ENCODE measurements at regions not wholly inside any gene's neighbourhood (a gene's known extent, or its start where the extent isn't known, plus 50 kb on each side); places are given as distances from the start of the nearest gene placed in this dataset.
A peak's percentile ranks its signal among the peaks of the same experiment; 100 is the strongest.

DNA sequence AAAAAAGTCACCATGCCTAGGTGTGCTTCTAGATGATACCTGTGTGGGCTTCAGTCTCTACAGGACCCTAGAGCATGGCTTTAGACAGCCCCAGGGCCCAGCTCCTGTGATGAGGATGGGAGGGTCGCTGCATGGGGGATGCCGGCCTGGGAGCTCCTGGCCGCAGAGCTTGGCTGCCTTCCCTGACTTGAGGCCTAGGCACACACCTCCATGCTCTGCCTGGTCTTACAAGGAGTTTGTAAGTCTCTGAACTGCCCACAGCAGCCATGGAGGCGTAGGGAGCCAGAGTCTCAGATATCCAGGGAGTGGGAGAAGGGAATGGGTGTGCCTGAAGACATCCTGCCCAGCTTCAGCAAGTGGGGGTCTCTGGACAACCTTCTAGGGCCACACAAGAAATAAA lies 149.5 kb upstream of the MYL2 start:
- no peaks in the 10 kb centered on the region for H3K36me3 Mint-ChIP-seq
- H3K27ac Mint-ChIP-seq: no peak overlapping the region
- no peaks in the 10 kb centered on the region for H3K9me3 Mint-ChIP-seq (ENCODE audit: low read depth)
- no peaks in the 10 kb centered on the region for H3K27me3 Mint-ChIP-seq
- H3K4me3 Mint-ChIP-seq: no peak overlapping the region
- H3K4me1 Mint-ChIP-seq (ENCODE audit: low read depth): peaks cover 30% of the 10 kb centered on the region

DNA sequence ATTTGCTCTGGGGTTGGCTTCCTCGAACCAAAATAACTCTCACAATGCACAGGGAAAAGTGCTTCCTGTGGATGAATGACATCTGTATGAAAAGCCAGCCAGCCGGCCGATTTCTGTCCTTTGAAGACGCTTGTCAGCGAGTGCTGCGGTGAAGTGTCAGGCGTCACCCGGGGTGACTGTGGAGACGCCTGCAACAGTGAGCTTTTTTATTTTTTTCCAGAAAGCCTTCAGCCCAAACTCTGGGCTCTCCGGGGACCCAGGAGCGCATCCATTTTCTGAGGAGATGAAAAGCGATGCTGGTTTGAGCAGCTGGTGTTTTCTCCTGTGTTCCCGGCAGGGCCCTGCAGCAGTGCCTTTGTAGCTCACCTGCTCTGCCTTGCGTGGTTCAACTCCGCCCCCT lies 147.9 kb upstream of the MYL2 start:
- no peaks in the 10 kb centered on the region for H3K27me3 Mint-ChIP-seq
- H3K27ac Mint-ChIP-seq: peak overlapping the region; percentile 47
- H3K36me3 Mint-ChIP-seq: no peaks in the 10 kb centered on the region
- no peaks in the 10 kb centered on the region for H3K9me3 Mint-ChIP-seq (ENCODE audit: low read depth)
- peaks cover 17% of the 10 kb centered on the region for H3K4me1 Mint-ChIP-seq (ENCODE audit: low read depth)
- peak overlapping the region; percentile 69 for H3K4me3 Mint-ChIP-seq

DNA sequence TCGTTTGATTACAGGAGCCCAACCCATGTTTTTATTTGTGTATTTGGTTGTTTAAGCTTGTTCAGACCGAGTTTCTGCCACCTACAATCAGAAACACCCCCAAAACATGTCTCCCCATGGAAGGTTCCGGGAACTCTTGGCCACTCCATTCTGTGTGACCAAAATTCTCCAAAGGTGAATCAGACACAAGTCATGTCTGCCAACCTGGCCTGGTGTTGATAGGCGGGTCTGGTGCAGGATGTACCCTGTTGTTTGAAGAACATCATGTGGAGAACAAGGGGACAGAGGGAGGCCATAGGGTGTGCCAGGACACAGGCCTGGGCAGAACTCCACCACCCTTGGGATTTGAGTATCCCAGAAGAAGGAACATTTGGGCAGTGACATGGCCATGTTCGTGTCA lies 147.1 kb upstream of the MYL2 start:
- no peaks in the 10 kb centered on the region for H3K9me3 Mint-ChIP-seq (ENCODE audit: low read depth)
- peaks cover 9% of the 10 kb centered on the region for H3K4me1 Mint-ChIP-seq (ENCODE audit: low read depth)
- H3K36me3 Mint-ChIP-seq: no peaks in the 10 kb centered on the region
- peak overlapping the region; percentile 8 for H3K4me3 Mint-ChIP-seq
- H3K27me3 Mint-ChIP-seq: no peaks in the 10 kb centered on the region
- no peak overlapping the region for H3K27ac Mint-ChIP-seq

DNA sequence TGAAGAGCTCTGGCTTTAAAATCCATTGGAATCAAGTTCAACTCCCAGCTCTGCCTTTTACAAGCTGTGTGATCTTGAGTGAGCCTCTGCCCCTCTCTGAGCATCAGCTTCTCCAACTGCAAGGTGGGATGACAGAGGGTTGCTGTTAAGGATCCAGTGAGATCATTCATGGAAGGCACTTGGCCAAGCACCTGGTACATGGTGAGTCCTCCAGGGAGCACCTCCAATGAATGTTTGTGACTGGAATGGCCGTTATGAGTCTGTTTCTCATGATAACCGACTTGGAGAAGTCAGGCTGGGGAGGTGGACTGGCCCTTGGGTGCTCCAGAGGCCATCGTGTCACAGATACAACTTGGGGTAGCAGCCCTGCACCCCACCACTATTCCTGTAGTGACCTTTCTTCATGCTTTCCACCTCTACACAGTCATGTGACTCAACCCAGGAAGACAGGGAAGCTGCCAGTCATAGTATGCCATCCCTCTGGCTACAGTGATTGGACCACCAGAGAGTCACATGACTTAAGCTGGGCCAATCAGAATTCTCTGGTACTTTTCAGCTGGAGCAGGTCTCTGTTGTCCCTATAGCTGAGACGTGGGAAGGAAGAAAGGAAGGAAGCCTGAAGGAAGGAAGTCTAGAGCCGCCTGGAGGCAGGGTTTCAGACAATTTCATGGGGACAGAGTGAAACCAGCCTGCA lies 146.5 kb upstream of the MYL2 start:
- no peak overlapping the region for H3K4me3 Mint-ChIP-seq
- H3K36me3 Mint-ChIP-seq: no peaks in the 10 kb centered on the region
- no peak overlapping the region for H3K27ac Mint-ChIP-seq
- H3K27me3 Mint-ChIP-seq: no peaks in the 10 kb centered on the region
- no peaks in the 10 kb centered on the region for H3K9me3 Mint-ChIP-seq (ENCODE audit: low read depth)
- peaks cover 9% of the 10 kb centered on the region for H3K4me1 Mint-ChIP-seq (ENCODE audit: low read depth)

DNA sequence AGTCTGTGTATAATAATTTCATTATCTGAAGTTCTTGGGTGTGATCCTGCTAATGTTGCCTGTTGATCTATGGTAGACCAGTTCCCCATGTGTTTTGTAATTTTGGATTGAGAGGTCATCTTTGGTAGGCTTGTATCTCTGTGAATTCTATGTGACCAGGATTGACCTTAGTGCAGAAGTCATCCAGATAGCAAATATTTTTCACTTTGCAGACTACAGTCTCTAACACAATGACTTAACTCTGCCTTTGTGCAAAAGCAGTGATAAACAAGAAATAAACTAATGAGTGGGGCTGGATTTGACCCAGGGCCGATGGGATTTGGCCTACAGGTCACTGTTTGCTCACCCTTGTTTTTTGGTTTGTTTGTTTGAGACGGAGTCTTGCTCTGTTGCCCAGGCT lies 144.6 kb upstream of the MYL2 start:
- no peaks in the 10 kb centered on the region for H3K27me3 Mint-ChIP-seq
- no peak overlapping the region for H3K27ac Mint-ChIP-seq
- no peaks in the 10 kb centered on the region for H3K36me3 Mint-ChIP-seq
- no peaks in the 10 kb centered on the region for H3K9me3 Mint-ChIP-seq (ENCODE audit: low read depth)
- H3K4me3 Mint-ChIP-seq: no peak overlapping the region
- H3K4me1 Mint-ChIP-seq (ENCODE audit: low read depth): peaks cover 9% of the 10 kb centered on the region

DNA sequence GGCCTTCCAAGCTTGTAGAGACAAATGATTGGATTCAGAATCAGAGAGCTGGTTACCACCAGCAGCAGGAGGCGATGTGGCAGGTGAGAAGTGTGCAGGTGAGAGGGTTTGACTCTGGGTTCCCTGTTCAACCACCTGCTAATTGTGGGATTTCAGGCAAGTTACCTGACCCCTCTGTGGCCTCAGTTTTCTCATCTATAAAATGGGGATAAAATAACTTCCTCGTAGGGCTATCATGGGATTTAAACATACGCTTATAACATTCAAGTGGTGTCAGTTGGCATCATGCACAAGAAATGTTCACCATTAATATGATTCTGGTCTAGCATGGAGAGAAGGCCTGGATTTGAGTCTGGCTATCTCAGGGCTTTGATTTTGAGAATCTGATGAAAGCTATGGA lies 143.8 kb upstream of the MYL2 start:
- peaks cover 9% of the 10 kb centered on the region for H3K4me1 Mint-ChIP-seq (ENCODE audit: low read depth)
- no peak overlapping the region for H3K27ac Mint-ChIP-seq
- no peaks in the 10 kb centered on the region for H3K9me3 Mint-ChIP-seq (ENCODE audit: low read depth)
- H3K27me3 Mint-ChIP-seq: no peaks in the 10 kb centered on the region
- no peak overlapping the region for H3K4me3 Mint-ChIP-seq
- no peaks in the 10 kb centered on the region for H3K36me3 Mint-ChIP-seq

DNA sequence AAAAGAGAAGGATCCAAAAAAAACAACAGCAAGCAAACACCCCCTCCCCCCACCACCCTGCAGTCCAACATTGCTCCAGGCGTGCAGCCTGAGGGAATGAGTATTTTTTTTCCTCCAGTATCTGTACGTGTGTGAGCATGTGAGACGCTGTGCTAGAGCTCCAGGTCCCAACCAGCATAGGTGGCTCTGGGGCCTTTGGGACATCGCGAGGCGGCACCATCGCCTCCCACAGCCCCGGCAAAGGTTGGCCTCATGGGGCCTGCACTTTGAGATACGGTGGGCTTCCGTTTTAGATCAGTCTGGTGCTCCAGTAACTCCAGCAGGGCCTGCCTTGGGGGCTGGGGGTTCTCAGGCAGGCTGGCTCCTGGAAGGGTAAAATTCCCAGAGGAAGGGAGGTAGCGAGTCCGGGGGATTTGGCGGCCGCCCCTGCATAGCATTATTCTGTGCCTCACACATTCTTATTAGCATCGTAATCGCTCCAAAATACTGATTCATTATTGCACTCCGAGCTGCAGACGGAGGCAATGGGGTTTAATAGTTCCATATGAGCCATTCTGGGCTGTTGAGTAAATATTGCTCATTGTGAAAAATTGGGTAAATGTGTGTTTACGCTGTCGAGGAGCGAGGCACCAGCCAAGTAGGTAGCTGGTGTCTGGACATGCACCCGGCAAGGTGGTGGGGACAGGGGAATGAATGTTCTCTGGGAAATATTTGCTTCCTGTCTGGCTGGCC lies 143.1 kb upstream of the MYL2 start:
- no peaks in the 10 kb centered on the region for H3K27me3 Mint-ChIP-seq
- peaks cover 12% of the 10 kb centered on the region for H3K4me1 Mint-ChIP-seq (ENCODE audit: low read depth)
- H3K9me3 Mint-ChIP-seq (ENCODE audit: low read depth): no peaks in the 10 kb centered on the region
- H3K4me3 Mint-ChIP-seq: no peak overlapping the region
- no peaks in the 10 kb centered on the region for H3K36me3 Mint-ChIP-seq
- no peak overlapping the region for H3K27ac Mint-ChIP-seq

DNA sequence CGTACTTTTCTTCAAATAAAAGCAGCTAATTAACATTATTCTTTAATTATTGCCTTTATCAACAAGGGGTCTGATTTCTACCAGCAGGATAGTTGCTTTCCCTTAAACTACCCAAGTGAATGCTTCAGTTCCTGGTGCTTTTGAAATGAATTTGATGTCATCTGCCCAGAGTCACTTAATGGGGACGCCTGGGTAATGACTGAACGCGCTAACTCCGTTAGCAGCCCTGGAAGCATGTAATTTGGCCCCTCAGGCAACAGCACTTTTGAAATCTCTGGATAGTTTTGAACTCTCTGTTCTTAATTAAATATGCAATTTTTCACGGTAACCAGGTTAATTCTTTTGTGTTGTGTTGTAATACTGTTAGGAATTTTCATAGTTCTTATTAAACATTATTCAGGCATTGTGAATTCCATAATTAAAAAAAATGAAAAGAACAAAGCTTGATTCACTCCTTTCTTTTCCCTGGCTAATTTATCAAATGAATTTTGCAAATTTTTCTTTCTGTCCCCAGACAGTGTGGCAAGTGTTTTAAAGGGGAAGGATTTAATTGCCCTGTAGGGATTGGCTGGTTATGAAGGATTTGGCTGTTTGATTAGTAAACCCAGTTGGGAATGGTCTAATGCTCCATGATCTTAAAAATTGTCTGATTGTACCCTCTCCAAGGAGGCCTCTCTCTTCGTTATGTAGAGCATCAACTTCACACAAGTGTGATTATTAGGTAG lies 137.5 kb upstream of the MYL2 start:
- Mint-ChIP-seq H3K36me3 (peaks cover 7% of the 10 kb centered on the region), H3K4me3 (no peak overlapping the region), H3K9me3 (ENCODE audit: low read depth) (peaks cover 8% of the 10 kb centered on the region)

DNA sequence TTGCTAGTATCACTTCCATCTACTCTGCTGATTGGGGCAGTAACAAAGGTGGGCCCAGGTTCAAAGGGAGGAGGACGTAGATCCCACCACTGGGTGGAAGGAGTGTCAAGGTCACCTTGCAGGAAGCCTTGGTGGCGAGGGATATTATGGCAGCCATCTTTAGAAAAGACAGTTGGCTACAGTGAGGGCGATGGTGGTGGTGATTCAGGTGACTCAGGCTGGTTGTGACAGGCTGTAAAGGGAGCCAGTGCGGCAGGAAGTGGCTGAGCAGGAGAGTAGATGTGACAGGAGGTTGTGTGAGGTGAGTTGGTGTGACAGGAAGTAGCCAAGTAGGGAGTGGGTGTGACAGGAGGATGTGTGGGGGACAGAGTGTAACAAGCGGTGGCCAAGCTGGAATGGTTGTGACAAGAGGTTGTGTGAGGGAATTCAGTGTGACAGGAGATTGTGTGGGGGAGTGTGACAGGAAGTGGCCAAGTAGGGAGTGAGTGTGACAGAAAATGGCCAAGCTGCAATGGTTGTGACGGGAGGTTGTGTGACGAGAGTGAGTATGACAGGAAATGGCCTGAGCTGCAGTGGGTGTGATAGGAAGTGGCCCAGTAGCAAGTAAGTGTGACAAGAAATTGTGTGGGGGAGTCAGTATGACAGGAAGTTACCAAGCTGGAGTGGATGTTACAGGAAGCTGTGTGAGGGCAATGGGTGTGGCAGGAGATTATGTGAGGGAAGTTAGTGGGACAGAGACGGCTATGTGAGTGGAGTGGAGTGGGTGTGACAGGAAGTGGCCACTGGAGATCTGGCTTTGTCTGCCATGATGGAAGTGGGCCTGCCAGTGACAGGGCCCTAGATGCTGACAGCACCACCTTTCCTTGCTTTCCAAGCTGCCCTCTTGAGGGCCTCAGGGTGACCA lies 136.5 kb upstream of the MYL2 start:
- Mint-ChIP-seq H3K4me3 (peak overlapping the region; percentile 44), H3K27me3 (no peaks in the 10 kb centered on the region), H3K4me1 (ENCODE audit: low read depth) (peaks cover 31% of the 10 kb centered on the region), H3K36me3 (peaks cover 7% of the 10 kb centered on the region), H3K27ac (peak overlapping the region; percentile 97), H3K9me3 (ENCODE audit: low read depth) (peaks cover 8% of the 10 kb centered on the region)

More for the DNA sequence above, 137.5 kb upstream of the MYL2 start:
- no peaks in the 10 kb centered on the region for H3K27me3 Mint-ChIP-seq
- H3K4me1 Mint-ChIP-seq (ENCODE audit: low read depth): peaks cover 31% of the 10 kb centered on the region
- peak overlapping the region; percentile 97 for H3K27ac Mint-ChIP-seq

DNA sequence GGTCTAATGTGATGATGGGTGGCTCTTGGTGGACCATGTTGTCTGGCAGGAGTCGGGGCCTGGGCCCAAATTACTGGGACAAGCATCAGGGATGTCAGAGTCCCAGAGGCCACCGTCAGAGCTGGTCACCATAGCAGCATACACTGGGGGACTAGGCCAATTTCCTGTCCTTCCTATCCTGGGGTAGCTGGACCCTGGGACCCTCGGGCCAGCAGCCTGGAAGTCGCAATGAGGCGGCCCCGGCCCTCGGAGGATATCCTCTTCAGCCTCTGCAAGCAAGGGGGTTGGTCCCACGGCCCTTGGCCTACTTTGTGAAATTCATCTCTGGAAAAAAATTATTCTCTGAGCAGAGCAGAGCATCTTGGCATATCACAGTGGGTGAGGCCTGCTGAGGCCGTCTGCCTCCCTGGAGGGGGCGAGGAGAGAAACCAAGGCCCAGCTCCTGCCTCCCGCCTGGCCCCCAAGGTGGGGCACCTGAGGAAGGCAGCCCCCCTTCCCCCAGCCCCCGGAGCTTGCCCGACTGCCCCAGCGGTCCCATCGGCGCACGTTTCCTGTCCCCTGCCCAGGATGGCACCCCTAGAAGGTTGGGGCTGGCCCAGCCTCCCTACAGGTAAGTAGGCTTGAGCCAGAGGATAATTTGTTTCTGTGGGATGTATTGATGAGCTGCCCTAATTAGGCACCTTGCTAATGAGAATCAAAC lies 135.0 kb upstream of the MYL2 start:
- Mint-ChIP-seq H3K36me3 (peaks cover 7% of the 10 kb centered on the region), H3K27ac (peak overlapping the region; percentile 97), H3K4me3 (no peak overlapping the region), H3K4me1 (ENCODE audit: low read depth) (peaks cover 31% of the 10 kb centered on the region), H3K9me3 (ENCODE audit: low read depth) (peaks cover 8% of the 10 kb centered on the region), H3K27me3 (no peaks in the 10 kb centered on the region)

DNA sequence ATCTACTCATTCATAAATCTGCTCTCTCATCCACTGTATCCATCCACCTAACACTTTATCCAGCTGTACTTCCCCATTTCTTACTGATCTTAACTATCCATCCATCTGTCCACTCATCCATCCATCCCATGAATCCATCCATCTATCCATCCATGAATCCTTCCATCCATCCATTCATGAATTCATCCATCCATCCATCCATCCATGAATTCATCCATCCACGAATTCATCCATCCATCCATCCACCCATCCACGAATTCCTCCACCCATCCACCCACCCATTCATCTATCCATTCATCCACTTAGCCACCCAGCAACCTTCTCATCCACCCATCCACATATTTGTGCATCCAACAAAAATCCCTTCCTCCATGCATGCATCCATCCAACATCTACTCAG lies 128.6 kb upstream of the MYL2 start:
- Mint-ChIP-seq H3K27me3 (no peaks in the 10 kb centered on the region), H3K4me1 (ENCODE audit: low read depth) (no peaks in the 10 kb centered on the region), H3K36me3 (peaks cover 2% of the 10 kb centered on the region), H3K27ac (no peak overlapping the region), H3K9me3 (ENCODE audit: low read depth) (no peaks in the 10 kb centered on the region), H3K4me3 (no peak overlapping the region)

DNA sequence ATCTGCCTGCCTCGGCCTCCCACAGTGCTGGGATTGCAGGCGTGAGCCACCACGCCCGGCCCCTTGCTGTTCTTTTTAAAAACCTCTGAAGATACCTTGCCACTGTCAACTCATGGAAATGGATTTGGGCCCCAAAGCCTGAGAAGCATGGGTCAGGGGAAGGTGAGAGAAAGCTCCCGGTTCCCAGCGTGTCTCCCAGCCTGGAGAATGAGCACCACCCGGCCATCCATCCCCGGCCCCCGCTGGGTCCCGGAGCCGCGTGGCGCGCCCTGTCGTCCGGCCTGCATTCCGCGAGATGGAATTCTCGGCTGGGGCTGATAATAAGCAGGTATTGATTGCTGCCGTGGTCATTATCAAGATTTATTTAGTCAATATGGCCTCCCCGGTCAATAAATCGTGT lies 126.5 kb upstream of the MYL2 start:
- Mint-ChIP-seq H3K4me3 (no peak overlapping the region), H3K27ac (no peak overlapping the region), H3K4me1 (ENCODE audit: low read depth) (no peaks in the 10 kb centered on the region), H3K9me3 (ENCODE audit: low read depth) (no peaks in the 10 kb centered on the region), H3K27me3 (no peaks in the 10 kb centered on the region), H3K36me3 (peaks cover 2% of the 10 kb centered on the region)

DNA sequence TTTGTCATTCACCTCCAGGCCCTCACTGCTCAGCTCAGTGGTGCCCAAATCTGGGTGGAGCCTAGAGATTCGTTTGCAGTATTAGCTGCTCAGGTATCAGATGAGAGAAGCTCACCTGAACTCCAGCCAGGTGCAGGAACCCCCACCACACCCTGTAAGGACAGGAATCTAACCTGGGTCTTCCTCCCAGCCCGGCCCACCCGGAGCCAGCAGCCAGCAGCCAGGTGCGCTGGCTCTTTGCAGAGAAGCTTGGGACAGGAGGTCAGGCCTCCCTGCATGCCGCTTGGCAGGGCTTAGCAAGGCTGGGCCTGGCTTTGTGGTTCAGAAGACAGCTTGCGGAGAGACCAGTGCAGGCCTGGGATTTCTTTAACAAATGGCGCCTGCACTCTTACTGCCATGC lies 125.6 kb upstream of the MYL2 start:
- Mint-ChIP-seq H3K27ac (no peak overlapping the region), H3K4me1 (ENCODE audit: low read depth) (no peaks in the 10 kb centered on the region), H3K4me3 (no peak overlapping the region), H3K27me3 (no peaks in the 10 kb centered on the region), H3K9me3 (ENCODE audit: low read depth) (no peaks in the 10 kb centered on the region), H3K36me3 (peaks cover 2% of the 10 kb centered on the region)

DNA sequence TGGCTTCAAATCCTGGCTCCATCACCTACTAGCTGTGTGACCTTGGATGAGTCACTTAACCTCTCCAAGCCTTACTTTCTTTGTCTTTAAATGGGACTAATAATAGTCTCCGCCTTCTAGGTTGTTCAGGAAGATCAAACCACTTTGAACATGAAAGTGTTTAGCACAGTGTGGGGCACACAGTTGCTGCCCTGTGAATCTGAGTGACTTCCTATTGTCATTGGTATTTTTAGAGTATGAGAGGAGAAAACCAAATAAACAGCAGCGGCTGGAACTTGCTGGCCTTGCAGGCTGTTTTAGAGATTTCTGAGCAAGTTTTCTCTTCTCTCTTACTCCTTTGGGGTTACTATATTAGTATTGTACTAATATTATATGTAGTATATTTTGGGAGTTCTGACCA lies 120.7 kb upstream of the MYL2 start:
- Mint-ChIP-seq H3K4me1 (ENCODE audit: low read depth) (peaks cover 7% of the 10 kb centered on the region), H3K27ac (no peak overlapping the region), H3K9me3 (ENCODE audit: low read depth) (no peaks in the 10 kb centered on the region), H3K27me3 (peaks cover 7% of the 10 kb centered on the region), H3K36me3 (no peaks in the 10 kb centered on the region), H3K4me3 (no peak overlapping the region)

Measured in activated naive CD8-positive, alpha-beta T cell (primary cell).